HG03469 (cell line): ENCODE measurements at regions not wholly inside any gene's neighbourhood (a gene's known extent, or its start where the extent isn't known, plus 50 kb on each side); places are given as distances from the start of the nearest gene placed in this dataset.
"Not testable (repeated sequence)": the region's sequence is repeated elsewhere in the genome, so short reads cannot be mapped to it uniquely, and the experiment has no call there.

Experiments used
- ATAC-seq: cut with Tn5 transposase; IDR thresholded peaks from one replicate; pipeline ENCODE4 v1.9.1; 2021; ENCODE audit warnings: mild to moderate bottlenecking, moderate library complexity, moderate number of reproducible peaks; ENCODE audit not compliant: unreplicated experiment

GRCh38 chr4:31236639-31237173 lies 516.5 kb downstream of the PCDH7 start:
- no peak for ATAC-seq

- no peak for ATAC-seq
Measured at GRCh38 chr4:31237233-31237632, 517.1 kb downstream of the PCDH7 start.

- no peak for ATAC-seq
Measured at GRCh38 chr4:31239886-31240285, 519.7 kb downstream of the PCDH7 start.

GRCh38 chr4:31241504-31242106 lies 521.4 kb downstream of the PCDH7 start:
- ATAC-seq = no peak

GRCh38 chr4:31246856-31247255 lies 526.7 kb downstream of the PCDH7 start:
- ATAC-seq = no peak

GRCh38 chr4:31259119-31259518 lies 539.0 kb downstream of the PCDH7 start:
- ATAC-seq = no peak

- ATAC-seq = no peak
Measured at GRCh38 chr4:31261632-31262031, 541.5 kb downstream of the PCDH7 start.

- ATAC-seq = not testable (repeated sequence)
Measured at GRCh38 chr4:31266094-31266493, 545.9 kb downstream of the PCDH7 start.

- ATAC-seq = no peak
Measured at GRCh38 chr4:31272331-31273061, 552.3 kb downstream of the PCDH7 start.

GRCh38 chr4:31275906-31276305 lies 555.7 kb downstream of the PCDH7 start:
- no peak for ATAC-seq

- ATAC-seq = no peak
Measured at GRCh38 chr4:31283679-31284078, 563.5 kb downstream of the PCDH7 start.

- peak; percentile 22 for ATAC-seq
Measured at GRCh38 chr4:31290836-31291235, 570.7 kb downstream of the PCDH7 start.

GRCh38 chr4:31291238-31291637 lies 571.1 kb downstream of the PCDH7 start:
- ATAC-seq = peak; percentile 91

- no peak for ATAC-seq
Measured at GRCh38 chr4:31294655-31295480, 574.7 kb downstream of the PCDH7 start.

- ATAC-seq = no peak
Measured at GRCh38 chr4:31298737-31299136, 578.6 kb downstream of the PCDH7 start.

- ATAC-seq = no peak
Measured at GRCh38 chr4:31307029-31307428, 586.9 kb downstream of the PCDH7 start.

- no peak for ATAC-seq
Measured at GRCh38 chr4:31324814-31325213, 604.6 kb downstream of the PCDH7 start.

GRCh38 chr4:31325300-31325699 lies 605.1 kb downstream of the PCDH7 start:
- no peak for ATAC-seq

- no peak for ATAC-seq
Measured at GRCh38 chr4:31327031-31327430, 606.9 kb downstream of the PCDH7 start.

- no peak for ATAC-seq
Measured at GRCh38 chr4:31328932-31329331, 608.8 kb downstream of the PCDH7 start.

GRCh38 chr4:31334086-31334910 lies 614.1 kb downstream of the PCDH7 start:
- ATAC-seq = no peak
